ENCODE measurements at regions not wholly inside any gene's neighbourhood (a gene's known extent, or its start where the extent isn't known, plus 50 kb on each side); places are given as distances from the start of the nearest gene placed in this dataset.

- Mint-ChIP-seq H3K4me3 (no peak overlapping the region), H3K9me3 (no peaks in the 10 kb centered on the region), H3K36me3 (ENCODE audit: insufficient read depth) (no peaks in the 10 kb centered on the region), H3K27me3 (ENCODE audit: low read depth) (no peaks in the 10 kb centered on the region), H3K4me1 (ENCODE audit: low read depth) (no peaks in the 10 kb centered on the region)
- DNase-seq (no peak), ATAC-seq (no peak)
These were observed 341.7 kb upstream of the SEMA3D start for GRCh38 chr7:85528581-85528980.

GRCh38 chr7:85525676-85526075, 338.8 kb upstream of the SEMA3D start:
- ATAC-seq: no peak
- Mint-ChIP-seq H3K9me3 (no peaks in the 10 kb centered on the region), H3K36me3 (ENCODE audit: insufficient read depth) (no peaks in the 10 kb centered on the region), H3K4me1 (ENCODE audit: low read depth) (no peaks in the 10 kb centered on the region), H3K27me3 (ENCODE audit: low read depth) (no peaks in the 10 kb centered on the region), H3K4me3 (no peak overlapping the region)
- no peak for DNase-seq

DNA sequence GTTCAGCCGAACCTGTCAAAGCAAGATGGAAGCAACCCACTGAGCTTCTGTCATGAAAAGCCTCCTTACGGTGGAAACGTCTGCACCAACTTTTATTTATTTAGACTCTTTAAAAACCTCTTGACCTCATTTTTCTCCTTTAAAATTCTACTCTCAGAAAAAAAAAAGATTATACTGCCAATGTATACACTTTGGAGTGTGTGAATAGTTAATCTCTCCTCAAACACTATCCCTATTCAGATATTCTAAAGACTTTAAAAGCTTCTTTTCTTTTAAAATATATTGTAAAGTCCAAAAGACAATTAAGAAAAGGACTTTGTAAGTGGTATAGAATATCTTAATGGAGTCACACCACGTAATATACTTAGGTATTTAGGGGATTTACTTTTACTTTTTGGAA, 335.2 kb upstream of the SEMA3D start:
- Mint-ChIP-seq H3K4me3 (no peak overlapping the region), H3K27me3 (ENCODE audit: low read depth) (no peaks in the 10 kb centered on the region), H3K9me3 (no peaks in the 10 kb centered on the region), H3K36me3 (ENCODE audit: insufficient read depth) (no peaks in the 10 kb centered on the region), H3K4me1 (ENCODE audit: low read depth) (no peaks in the 10 kb centered on the region)
- DNase-seq (no peak), ATAC-seq (no peak)

DNA sequence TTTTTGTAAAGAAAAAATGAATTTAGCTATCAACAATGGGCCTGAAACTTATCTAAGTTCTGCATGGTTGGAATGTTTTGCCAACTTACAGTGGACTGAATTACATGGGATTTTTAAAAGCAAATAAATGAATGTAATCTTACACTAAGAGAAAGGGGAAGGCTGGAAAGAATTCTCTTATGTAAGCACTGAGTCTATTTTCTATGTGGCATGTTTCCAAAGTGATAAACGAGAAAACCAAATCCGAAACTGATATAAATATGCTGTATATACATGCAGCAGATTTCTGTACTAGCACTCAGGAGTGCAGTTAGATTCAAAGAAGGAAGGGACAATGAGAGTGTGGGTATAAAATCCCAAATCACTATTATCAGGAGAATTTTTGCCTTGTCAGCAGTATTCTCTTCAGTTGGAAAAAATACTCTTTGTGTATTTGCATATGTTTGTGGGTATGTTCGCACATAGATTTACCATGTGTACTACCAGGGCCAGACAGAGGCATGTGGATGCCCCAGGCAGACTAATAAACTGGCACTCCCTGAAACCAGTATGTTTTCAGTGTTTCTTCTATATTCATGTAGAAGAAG, 334.3 kb upstream of the SEMA3D start:
- no peak for ATAC-seq
- no peak overlapping the region for H3K4me3 Mint-ChIP-seq
- H3K4me1 Mint-ChIP-seq (ENCODE audit: low read depth): no peaks in the 10 kb centered on the region
- no peaks in the 10 kb centered on the region for H3K9me3 Mint-ChIP-seq
- no peak for DNase-seq
- H3K27me3 Mint-ChIP-seq (ENCODE audit: low read depth): no peaks in the 10 kb centered on the region
- H3K36me3 Mint-ChIP-seq (ENCODE audit: insufficient read depth): no peaks in the 10 kb centered on the region

- H3K4me1 Mint-ChIP-seq (ENCODE audit: low read depth): no peaks in the 10 kb centered on the region
- no peaks in the 10 kb centered on the region for H3K36me3 Mint-ChIP-seq (ENCODE audit: insufficient read depth)
- no peaks in the 10 kb centered on the region for H3K9me3 Mint-ChIP-seq
- ATAC-seq (no peak), DNase-seq (no peak)
- H3K4me3 Mint-ChIP-seq: no peak overlapping the region
- no peaks in the 10 kb centered on the region for H3K27me3 Mint-ChIP-seq (ENCODE audit: low read depth)
These were observed 333.3 kb upstream of the SEMA3D start for GRCh38 chr7:85520175-85520574.

DNA sequence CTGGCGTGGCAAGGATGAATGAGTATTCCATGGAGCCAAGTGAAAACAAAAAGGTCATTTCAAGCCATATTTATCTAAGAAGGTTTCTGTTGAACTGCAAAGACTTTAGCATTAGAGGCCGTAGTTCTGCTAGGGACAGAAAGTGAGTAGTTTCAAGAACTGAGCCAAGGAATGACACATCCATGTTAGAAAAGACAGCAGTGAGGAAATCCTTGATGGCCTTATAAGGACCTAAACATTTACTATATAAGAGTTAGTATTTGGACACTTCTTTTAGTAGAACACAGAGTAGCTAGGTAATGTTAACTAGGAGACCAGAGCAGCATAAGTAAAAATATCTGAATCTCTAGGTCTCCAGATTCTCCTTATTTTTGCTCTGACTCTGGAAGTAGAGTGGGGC, 329.8 kb upstream of the SEMA3D start:
- H3K4me3 Mint-ChIP-seq: no peak overlapping the region
- no peak for ATAC-seq
- no peaks in the 10 kb centered on the region for H3K36me3 Mint-ChIP-seq (ENCODE audit: insufficient read depth)
- DNase-seq: no peak
- no peaks in the 10 kb centered on the region for H3K27me3 Mint-ChIP-seq (ENCODE audit: low read depth)
- peaks cover 4% of the 10 kb centered on the region for H3K9me3 Mint-ChIP-seq
- H3K4me1 Mint-ChIP-seq (ENCODE audit: low read depth): no peaks in the 10 kb centered on the region

GRCh38 chr7:85512790-85513189, 325.9 kb upstream of the SEMA3D start:
- DNase-seq (no peak), ATAC-seq (no peak)
- Mint-ChIP-seq H3K36me3 (ENCODE audit: insufficient read depth) (no peaks in the 10 kb centered on the region), H3K4me1 (ENCODE audit: low read depth) (no peaks in the 10 kb centered on the region), H3K9me3 (peaks cover 4% of the 10 kb centered on the region), H3K27me3 (ENCODE audit: low read depth) (no peaks in the 10 kb centered on the region), H3K4me3 (no peak overlapping the region)

GRCh38 chr7:85510287-85510686, 323.4 kb upstream of the SEMA3D start:
- Mint-ChIP-seq H3K36me3 (ENCODE audit: insufficient read depth) (no peaks in the 10 kb centered on the region), H3K27me3 (ENCODE audit: low read depth) (no peaks in the 10 kb centered on the region), H3K4me1 (ENCODE audit: low read depth) (no peaks in the 10 kb centered on the region), H3K4me3 (no peak overlapping the region), H3K9me3 (peaks cover 7% of the 10 kb centered on the region)
- ATAC-seq (no peak), DNase-seq (no peak)

DNA sequence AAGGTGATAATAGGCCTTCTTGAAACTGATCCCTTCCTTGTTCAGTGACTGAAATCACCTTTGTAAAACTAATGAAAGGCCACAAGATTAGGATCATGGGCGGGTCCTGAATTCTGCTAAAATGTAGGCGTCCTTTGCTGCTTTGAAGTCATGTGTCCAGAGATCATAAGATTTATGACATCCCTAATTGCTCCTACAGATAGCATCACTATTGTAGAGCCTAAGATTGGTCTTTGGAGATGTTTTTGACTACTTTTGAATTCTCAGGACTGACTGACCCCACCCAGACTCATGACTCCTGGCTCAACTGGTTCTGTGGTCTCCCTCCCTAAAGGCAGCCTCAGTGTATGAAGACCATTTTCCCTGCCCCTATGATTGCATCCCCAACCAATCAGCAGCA, 322.6 kb upstream of the SEMA3D start:
- H3K27me3 Mint-ChIP-seq (ENCODE audit: low read depth): no peaks in the 10 kb centered on the region
- H3K4me3 Mint-ChIP-seq: no peak overlapping the region
- no peaks in the 10 kb centered on the region for H3K4me1 Mint-ChIP-seq (ENCODE audit: low read depth)
- DNase-seq (no peak), ATAC-seq (no peak)
- H3K36me3 Mint-ChIP-seq (ENCODE audit: insufficient read depth): no peaks in the 10 kb centered on the region
- H3K9me3 Mint-ChIP-seq: peaks cover 8% of the 10 kb centered on the region

DNA sequence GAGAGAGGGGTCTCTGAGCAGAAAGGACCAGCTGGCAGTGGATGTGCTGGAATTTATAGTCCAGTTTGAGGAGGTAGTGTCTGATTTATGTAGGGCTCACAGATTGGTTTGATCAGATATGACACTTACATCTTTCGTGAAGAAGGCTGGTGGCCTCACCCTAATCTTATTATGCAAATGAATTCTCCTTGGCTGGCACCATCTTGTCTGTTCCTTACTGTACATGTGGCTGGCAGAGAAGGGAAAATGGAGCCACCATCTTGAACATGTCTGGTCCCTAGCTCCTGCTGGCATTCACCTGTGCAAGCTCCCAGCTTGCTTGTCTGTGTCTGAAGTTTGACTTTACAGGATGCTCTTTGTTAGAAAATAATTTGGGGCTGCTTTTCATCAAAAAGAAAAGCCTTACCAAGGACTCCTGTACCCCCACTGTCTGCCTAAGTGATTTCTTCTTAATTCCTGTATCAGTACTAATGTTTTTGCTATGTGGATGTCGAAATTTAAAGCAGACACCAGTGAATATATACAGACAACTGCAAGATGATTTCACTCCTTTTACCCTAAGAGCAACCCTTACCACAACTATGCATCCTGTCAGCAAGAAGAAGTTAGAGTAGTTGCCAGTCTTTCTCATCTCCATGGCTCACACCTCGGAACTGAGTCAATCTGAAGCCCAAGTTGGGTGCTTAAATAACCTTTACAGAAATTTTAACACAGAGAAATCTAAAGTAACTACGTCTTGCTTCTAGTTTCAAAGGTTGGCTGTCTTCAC, 322.0 kb upstream of the SEMA3D start:
- peaks cover 11% of the 10 kb centered on the region for H3K9me3 Mint-ChIP-seq
- ATAC-seq (no peak), DNase-seq (no peak)
- H3K27me3 Mint-ChIP-seq (ENCODE audit: low read depth): no peaks in the 10 kb centered on the region
- no peak overlapping the region for H3K4me3 Mint-ChIP-seq
- H3K36me3 Mint-ChIP-seq (ENCODE audit: insufficient read depth): no peaks in the 10 kb centered on the region
- no peaks in the 10 kb centered on the region for H3K4me1 Mint-ChIP-seq (ENCODE audit: low read depth)

- ATAC-seq (no peak), DNase-seq (no peak)
- Mint-ChIP-seq H3K36me3 (ENCODE audit: insufficient read depth) (no peaks in the 10 kb centered on the region), H3K4me3 (no peak overlapping the region), H3K27me3 (ENCODE audit: low read depth) (no peaks in the 10 kb centered on the region), H3K4me1 (ENCODE audit: low read depth) (no peaks in the 10 kb centered on the region), H3K9me3 (peaks cover 11% of the 10 kb centered on the region)
These were observed 311.2 kb upstream of the SEMA3D start for GRCh38 chr7:85498031-85498430.

- H3K9me3 Mint-ChIP-seq: peaks cover 9% of the 10 kb centered on the region
- H3K36me3 Mint-ChIP-seq (ENCODE audit: insufficient read depth): no peaks in the 10 kb centered on the region
- H3K4me3 Mint-ChIP-seq: no peak overlapping the region
- DNase-seq (no peak), ATAC-seq (no peak)
- no peaks in the 10 kb centered on the region for H3K4me1 Mint-ChIP-seq (ENCODE audit: low read depth)
- H3K27me3 Mint-ChIP-seq (ENCODE audit: low read depth): no peaks in the 10 kb centered on the region
These were observed 302.6 kb upstream of the SEMA3D start for GRCh38 chr7:85489498-85489897.

DNA sequence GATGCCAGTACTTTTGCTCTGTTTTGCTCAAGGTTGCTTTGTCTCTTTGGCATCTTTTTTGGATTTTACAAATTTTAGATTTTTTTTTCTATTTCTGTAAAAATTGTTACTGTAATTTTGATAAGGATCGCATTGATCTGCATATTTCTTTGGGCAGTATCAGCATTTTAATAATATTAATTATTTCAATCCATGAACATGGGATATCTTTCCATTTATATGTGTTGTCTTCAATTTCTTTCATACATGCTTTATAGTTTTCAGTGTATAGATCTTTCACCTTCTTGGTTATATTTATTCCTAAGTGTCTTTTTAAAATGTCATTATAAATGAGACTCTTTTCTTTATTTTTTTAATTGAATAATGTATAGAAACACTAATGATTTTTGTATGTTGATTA, 301.6 kb upstream of the SEMA3D start:
- no peak overlapping the region for H3K4me3 Mint-ChIP-seq
- no peak for DNase-seq
- H3K4me1 Mint-ChIP-seq (ENCODE audit: low read depth): no peaks in the 10 kb centered on the region
- no peaks in the 10 kb centered on the region for H3K36me3 Mint-ChIP-seq (ENCODE audit: insufficient read depth)
- no peak for ATAC-seq
- H3K27me3 Mint-ChIP-seq (ENCODE audit: low read depth): no peaks in the 10 kb centered on the region
- H3K9me3 Mint-ChIP-seq: peaks cover 8% of the 10 kb centered on the region

DNA sequence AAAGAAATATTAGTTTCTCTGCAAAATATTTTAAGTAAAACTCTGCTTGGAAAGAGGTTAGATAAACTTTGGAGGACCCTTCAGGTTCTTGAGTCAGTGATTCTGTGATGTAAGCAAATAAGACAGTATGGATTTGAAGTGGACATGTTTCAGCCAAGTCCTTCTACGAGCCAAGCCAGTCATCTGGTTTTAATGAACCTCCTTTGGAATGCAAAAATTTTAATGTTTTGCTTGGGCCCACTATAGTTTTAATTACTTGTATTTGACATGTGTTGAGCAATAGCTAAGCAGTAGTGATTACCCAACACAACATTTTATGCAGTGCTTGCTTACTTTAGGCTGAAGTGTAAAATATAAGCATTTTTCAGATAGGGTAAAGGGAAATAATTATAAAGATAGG, 296.3 kb upstream of the SEMA3D start:
- no peak overlapping the region for H3K4me3 Mint-ChIP-seq
- no peaks in the 10 kb centered on the region for H3K4me1 Mint-ChIP-seq (ENCODE audit: low read depth)
- ATAC-seq (no peak), DNase-seq (no peak)
- peaks cover 5% of the 10 kb centered on the region for H3K9me3 Mint-ChIP-seq
- no peaks in the 10 kb centered on the region for H3K27me3 Mint-ChIP-seq (ENCODE audit: low read depth)
- no peaks in the 10 kb centered on the region for H3K36me3 Mint-ChIP-seq (ENCODE audit: insufficient read depth)

GRCh38 chr7:85480666-85481065, 293.8 kb upstream of the SEMA3D start:
- H3K4me1 Mint-ChIP-seq (ENCODE audit: low read depth): no peaks in the 10 kb centered on the region
- H3K27me3 Mint-ChIP-seq (ENCODE audit: low read depth): no peaks in the 10 kb centered on the region
- no peaks in the 10 kb centered on the region for H3K36me3 Mint-ChIP-seq (ENCODE audit: insufficient read depth)
- DNase-seq (no peak), ATAC-seq (no peak)
- no peak overlapping the region for H3K4me3 Mint-ChIP-seq
- H3K9me3 Mint-ChIP-seq: no peaks in the 10 kb centered on the region
